ENCODE measurements at regions not wholly inside any gene's neighbourhood (a gene's known extent, or its start where the extent isn't known, plus 50 kb on each side); places are given as distances from the start of the nearest gene placed in this dataset.
A peak's percentile ranks its signal among the peaks of the same experiment; 100 is the strongest.

- no peak overlapping the region for H3K4me3 Mint-ChIP-seq (ENCODE audit: unreplicated experiment)
- no peaks in the 10 kb centered on the region for H3K4me1 Mint-ChIP-seq (ENCODE audit: low read depth, unreplicated experiment)
- no peak for DNase-seq
- peak overlapping the region; percentile 28 for H3K27ac Mint-ChIP-seq (ENCODE audit: unreplicated experiment)
- no peaks in the 10 kb centered on the region for H3K27me3 Mint-ChIP-seq (ENCODE audit: unreplicated experiment)
- H3K36me3 Mint-ChIP-seq (ENCODE audit: unreplicated experiment) = no peaks in the 10 kb centered on the region
- H3K9me3 Mint-ChIP-seq (ENCODE audit: unreplicated experiment) = no peaks in the 10 kb centered on the region
- TF ChIP-seq CTCF (IDR thresholded peaks at IDR 0.05; ENCODE audit: partially characterized antibody, unreplicated experiment) = no peak
These were observed 195.5 kb upstream of the CLINT1 start for GRCh38 chr5:158054223-158055110.

- Mint-ChIP-seq H3K4me1 (ENCODE audit: low read depth, unreplicated experiment) (no peaks in the 10 kb centered on the region), H3K9me3 (ENCODE audit: unreplicated experiment) (no peaks in the 10 kb centered on the region), H3K36me3 (ENCODE audit: unreplicated experiment) (no peaks in the 10 kb centered on the region), H3K27ac (ENCODE audit: unreplicated experiment) (no peak overlapping the region), H3K27me3 (ENCODE audit: unreplicated experiment) (no peaks in the 10 kb centered on the region), H3K4me3 (ENCODE audit: unreplicated experiment) (no peak overlapping the region)
- no peak for DNase-seq
- no peak for TF ChIP-seq CTCF (IDR thresholded peaks at IDR 0.05; ENCODE audit: partially characterized antibody, unreplicated experiment)
These were observed 192.1 kb upstream of the CLINT1 start for GRCh38 chr5:158051036-158051435.

- no peak overlapping the region for H3K4me3 Mint-ChIP-seq (ENCODE audit: unreplicated experiment)
- no peaks in the 10 kb centered on the region for H3K36me3 Mint-ChIP-seq (ENCODE audit: unreplicated experiment)
- H3K4me1 Mint-ChIP-seq (ENCODE audit: low read depth, unreplicated experiment) = no peaks in the 10 kb centered on the region
- DNase-seq = no peak
- H3K27ac Mint-ChIP-seq (ENCODE audit: unreplicated experiment) = no peak overlapping the region
- no peaks in the 10 kb centered on the region for H3K27me3 Mint-ChIP-seq (ENCODE audit: unreplicated experiment)
- TF ChIP-seq CTCF (IDR thresholded peaks at IDR 0.05; ENCODE audit: partially characterized antibody, unreplicated experiment) = no peak
- H3K9me3 Mint-ChIP-seq (ENCODE audit: unreplicated experiment) = no peaks in the 10 kb centered on the region
These were observed 191.5 kb upstream of the CLINT1 start for GRCh38 chr5:158050421-158050820.

DNA sequence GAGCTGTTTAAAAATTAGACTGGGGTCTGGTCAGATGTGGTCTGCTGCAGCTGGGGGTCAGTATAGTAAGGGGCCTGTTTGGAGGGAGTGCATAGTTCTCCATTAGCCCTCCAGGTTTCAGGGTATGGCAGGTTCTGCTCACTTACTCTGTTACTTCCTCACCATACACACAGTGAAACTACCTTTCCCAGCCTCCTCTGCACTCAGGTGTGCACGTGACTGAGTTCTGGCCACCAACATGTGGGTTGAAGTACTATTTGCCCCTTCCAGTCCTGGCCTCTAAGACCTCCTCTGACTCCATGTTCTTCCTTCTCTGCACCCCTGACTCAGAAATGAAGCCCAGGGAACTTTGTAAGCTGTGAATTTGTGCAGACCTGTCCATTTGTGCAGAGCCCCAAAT lies 190.5 kb upstream of the CLINT1 start:
- no peak for TF ChIP-seq CTCF (IDR thresholded peaks at IDR 0.05; ENCODE audit: partially characterized antibody, unreplicated experiment)
- Mint-ChIP-seq H3K4me3 (ENCODE audit: unreplicated experiment) (no peak overlapping the region), H3K36me3 (ENCODE audit: unreplicated experiment) (no peaks in the 10 kb centered on the region), H3K27ac (ENCODE audit: unreplicated experiment) (no peak overlapping the region), H3K4me1 (ENCODE audit: low read depth, unreplicated experiment) (no peaks in the 10 kb centered on the region), H3K27me3 (ENCODE audit: unreplicated experiment) (no peaks in the 10 kb centered on the region), H3K9me3 (ENCODE audit: unreplicated experiment) (no peaks in the 10 kb centered on the region)
- DNase-seq = no peak

- Mint-ChIP-seq H3K27me3 (ENCODE audit: unreplicated experiment) (no peaks in the 10 kb centered on the region), H3K4me3 (ENCODE audit: unreplicated experiment) (no peak overlapping the region), H3K36me3 (ENCODE audit: unreplicated experiment) (peaks cover 4% of the 10 kb centered on the region), H3K9me3 (ENCODE audit: unreplicated experiment) (no peaks in the 10 kb centered on the region), H3K27ac (ENCODE audit: unreplicated experiment) (no peak overlapping the region), H3K4me1 (ENCODE audit: low read depth, unreplicated experiment) (no peaks in the 10 kb centered on the region)
- TF ChIP-seq CTCF (IDR thresholded peaks at IDR 0.05; ENCODE audit: partially characterized antibody, unreplicated experiment) = no peak
- no peak for DNase-seq
These were observed 186.8 kb upstream of the CLINT1 start for GRCh38 chr5:158045696-158046095.

Measured in glutamatergic neuron (in vitro differentiated cells).